ENCODE measurements at regions not wholly inside any gene's neighbourhood (a gene's known extent, or its start where the extent isn't known, plus 50 kb on each side); places are given as distances from the start of the nearest gene placed in this dataset.
"Not testable (repeated sequence)": the region's sequence is repeated elsewhere in the genome, so short reads cannot be mapped to it uniquely, and the experiment has no call there.

- no peaks in the 10 kb centered on the region for H3K27me3 ChIP-seq (replicated peaks; ENCODE audit: insufficient read depth, low read depth, low read length, poor library complexity)
- DNase-seq (ENCODE audit: low spot score) = no peak
- H3K27ac ChIP-seq (ENCODE audit: low read depth, low read length, poor library complexity, severe bottlenecking) = no peak overlapping the region
- TF ChIP-seq CTCF (conservative IDR thresholded peaks at IDR 0.05; ENCODE audit: low read depth, low read length) = no peak
- TF ChIP-seq EZH2 (IDR thresholded peaks at IDR 0.05; ENCODE audit: borderline replicate concordance, low read depth, low read length, poor library complexity, severe bottlenecking) = no peak
- H3K4me1 ChIP-seq (ENCODE audit: insufficient read depth, low read length, poor library complexity, severe bottlenecking) = no peaks in the 10 kb centered on the region
- no peaks in the 10 kb centered on the region for H3K36me3 ChIP-seq (ENCODE audit: insufficient read depth, low read length, poor library complexity, severe bottlenecking)
- POLR2A ChIA-PET (ENCODE audit: low non-redundant PET) = no interaction called here
- H3K9me3 ChIP-seq (ENCODE audit: low read depth, low read length, poor library complexity, severe bottlenecking) = peaks cover 3% of the 10 kb centered on the region
- H3K4me3 ChIP-seq (ENCODE audit: low read depth, low read length, poor library complexity, severe bottlenecking) = no peak overlapping the region
- BruUV-seq (replicated peaks) = no TSS peak
- intact Hi-C loops (cut with micrococcal nuclease; ENCODE audit: unreplicated experiment) = no loop called here
- CTCF ChIA-PET = no interaction called here
Measured at GRCh38 chr11:25252854-25253253, 756.0 kb downstream of the LUZP2 start.

DNA sequence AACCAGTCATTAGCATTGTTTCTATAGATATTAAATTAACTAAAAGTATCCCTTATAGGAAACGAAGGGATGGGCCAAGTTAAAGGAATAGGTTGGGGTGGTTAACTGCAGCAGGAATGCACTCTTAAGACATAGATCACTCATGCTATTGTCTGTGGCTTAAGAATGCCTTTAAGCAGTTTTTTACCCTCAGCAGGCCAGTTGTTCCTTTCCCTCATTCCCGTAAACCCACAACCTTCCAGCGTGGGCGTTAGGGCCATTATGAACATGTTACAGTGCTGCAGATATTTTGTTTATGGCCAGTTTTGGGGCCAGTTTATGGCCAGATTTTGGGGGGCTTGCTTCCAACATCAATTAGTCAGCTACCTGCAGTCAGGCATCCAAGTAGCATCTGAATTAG lies 767.0 kb downstream of the LUZP2 start:
- H3K4me1 ChIP-seq (ENCODE audit: insufficient read depth, low read length, poor library complexity, severe bottlenecking); H3K27me3 ChIP-seq (replicated peaks; ENCODE audit: insufficient read depth, low read depth, low read length, poor library complexity); CTCF ChIA-PET; H3K36me3 ChIP-seq (ENCODE audit: insufficient read depth, low read length, poor library complexity, severe bottlenecking); BruUV-seq (replicated peaks); DNase-seq (ENCODE audit: low spot score); POLR2A ChIA-PET (ENCODE audit: low non-redundant PET); H3K9me3 ChIP-seq (ENCODE audit: low read depth, low read length, poor library complexity, severe bottlenecking); intact Hi-C loops (cut with micrococcal nuclease; ENCODE audit: unreplicated experiment); H3K4me3 ChIP-seq (ENCODE audit: low read depth, low read length, poor library complexity, severe bottlenecking); H3K27ac ChIP-seq (ENCODE audit: low read depth, low read length, poor library complexity, severe bottlenecking): not testable (repeated sequence)

GRCh38 chr11:25271301-25271700 lies 774.4 kb downstream of the LUZP2 start:
- intact Hi-C loops (cut with micrococcal nuclease; ENCODE audit: unreplicated experiment) = no loop called here
- POLR2A ChIA-PET (ENCODE audit: low non-redundant PET) = no interaction called here
- Histone ChIP-seq H3K4me1 (ENCODE audit: insufficient read depth, low read length, poor library complexity, severe bottlenecking) (no peaks in the 10 kb centered on the region), H3K9me3 (ENCODE audit: low read depth, low read length, poor library complexity, severe bottlenecking) (no peaks in the 10 kb centered on the region), H3K4me3 (ENCODE audit: low read depth, low read length, poor library complexity, severe bottlenecking) (no peak overlapping the region), H3K36me3 (ENCODE audit: insufficient read depth, low read length, poor library complexity, severe bottlenecking) (no peaks in the 10 kb centered on the region), H3K27ac (ENCODE audit: low read depth, low read length, poor library complexity, severe bottlenecking) (no peak overlapping the region), H3K27me3 (replicated peaks; ENCODE audit: insufficient read depth, low read depth, low read length, poor library complexity) (no peaks in the 10 kb centered on the region)
- TF ChIP-seq EZH2 (IDR thresholded peaks at IDR 0.05; ENCODE audit: borderline replicate concordance, low read depth, low read length, poor library complexity, severe bottlenecking) = no peak
- TF ChIP-seq CTCF (conservative IDR thresholded peaks at IDR 0.05; ENCODE audit: low read depth, low read length) = no peak
- no peak for DNase-seq (ENCODE audit: low spot score)
- BruUV-seq (replicated peaks) = no TSS peak
- CTCF ChIA-PET = no interaction called here

GRCh38 chr11:25272214-25272613 lies 775.4 kb downstream of the LUZP2 start:
- TF ChIP-seq CTCF (conservative IDR thresholded peaks at IDR 0.05; ENCODE audit: low read depth, low read length) = no peak
- TF ChIP-seq EZH2 (IDR thresholded peaks at IDR 0.05; ENCODE audit: borderline replicate concordance, low read depth, low read length, poor library complexity, severe bottlenecking) = no peak
- no peaks in the 10 kb centered on the region for H3K9me3 ChIP-seq (ENCODE audit: low read depth, low read length, poor library complexity, severe bottlenecking)
- BruUV-seq (replicated peaks) = no TSS peak
- DNase-seq (ENCODE audit: low spot score) = no peak
- intact Hi-C loops (cut with micrococcal nuclease; ENCODE audit: unreplicated experiment) = no loop called here
- no peaks in the 10 kb centered on the region for H3K27me3 ChIP-seq (replicated peaks; ENCODE audit: insufficient read depth, low read depth, low read length, poor library complexity)
- H3K36me3 ChIP-seq (ENCODE audit: insufficient read depth, low read length, poor library complexity, severe bottlenecking) = no peaks in the 10 kb centered on the region
- H3K4me3 ChIP-seq (ENCODE audit: low read depth, low read length, poor library complexity, severe bottlenecking) = no peak overlapping the region
- ChIA-PET CTCF (no interaction called here), POLR2A (ENCODE audit: low non-redundant PET) (no interaction called here)
- no peaks in the 10 kb centered on the region for H3K4me1 ChIP-seq (ENCODE audit: insufficient read depth, low read length, poor library complexity, severe bottlenecking)
- no peak overlapping the region for H3K27ac ChIP-seq (ENCODE audit: low read depth, low read length, poor library complexity, severe bottlenecking)

DNA sequence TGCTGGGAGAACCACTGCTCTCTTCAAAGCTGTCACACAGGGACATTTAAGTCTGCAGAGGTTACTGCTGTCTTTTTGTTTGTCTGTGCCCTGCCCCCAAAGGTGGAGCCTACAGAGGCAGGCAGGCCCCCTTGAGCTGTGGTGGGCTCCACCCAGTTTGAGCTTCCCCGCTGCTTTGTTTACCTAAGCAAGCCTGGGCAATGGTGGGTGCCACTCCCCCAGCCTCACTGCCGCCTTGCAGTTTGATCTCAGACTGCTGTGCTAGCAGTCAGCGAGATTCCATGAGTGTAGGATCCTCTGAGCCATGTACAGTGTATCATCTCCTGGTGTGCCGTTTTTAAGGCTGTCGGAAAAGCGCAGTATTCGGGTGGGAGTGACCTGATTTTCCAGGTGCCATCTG lies 784.0 kb downstream of the LUZP2 start:
- H3K36me3 ChIP-seq (ENCODE audit: insufficient read depth, low read length, poor library complexity, severe bottlenecking); BruUV-seq (replicated peaks); H3K9me3 ChIP-seq (ENCODE audit: low read depth, low read length, poor library complexity, severe bottlenecking); H3K4me3 ChIP-seq (ENCODE audit: low read depth, low read length, poor library complexity, severe bottlenecking); H3K27me3 ChIP-seq (replicated peaks; ENCODE audit: insufficient read depth, low read depth, low read length, poor library complexity); H3K4me1 ChIP-seq (ENCODE audit: insufficient read depth, low read length, poor library complexity, severe bottlenecking); intact Hi-C loops (cut with micrococcal nuclease; ENCODE audit: unreplicated experiment); H3K27ac ChIP-seq (ENCODE audit: low read depth, low read length, poor library complexity, severe bottlenecking); DNase-seq (ENCODE audit: low spot score); CTCF ChIA-PET; POLR2A ChIA-PET (ENCODE audit: low non-redundant PET): not testable (repeated sequence)
